Fibroblast of pulmonary artery (primary cell): ENCODE measurements at regions not wholly inside any gene's neighbourhood (a gene's known extent, or its start where the extent isn't known, plus 50 kb on each side); places are given as distances from the start of the nearest gene placed in this dataset.
"Not testable (repeated sequence)": the region's sequence is repeated elsewhere in the genome, so short reads cannot be mapped to it uniquely, and the experiment has no call there.

ENCODE experiments used
- DNase-seq: peaks from one replicate; pipeline ENCODE4 v3.0.0-alpha.2; 2010; ENCODE audit warnings: low read depth
- H3K4me3 ChIP-seq: replicated peaks from 2 replicates; pipeline ENCODE4 v1.5.1; 2011; ENCODE audit warnings: low read depth, mild to moderate bottlenecking, control low read depth, low read length, moderate library complexity
- CTCF ChIP-seq: IDR thresholded peaks from 2 replicates; pipeline ENCODE4 v1.5.1; 2011; ENCODE audit warnings: mild to moderate bottlenecking, control low read depth, low read length, inconsistent platforms; ENCODE audit errors: missing control alignments

DNA sequence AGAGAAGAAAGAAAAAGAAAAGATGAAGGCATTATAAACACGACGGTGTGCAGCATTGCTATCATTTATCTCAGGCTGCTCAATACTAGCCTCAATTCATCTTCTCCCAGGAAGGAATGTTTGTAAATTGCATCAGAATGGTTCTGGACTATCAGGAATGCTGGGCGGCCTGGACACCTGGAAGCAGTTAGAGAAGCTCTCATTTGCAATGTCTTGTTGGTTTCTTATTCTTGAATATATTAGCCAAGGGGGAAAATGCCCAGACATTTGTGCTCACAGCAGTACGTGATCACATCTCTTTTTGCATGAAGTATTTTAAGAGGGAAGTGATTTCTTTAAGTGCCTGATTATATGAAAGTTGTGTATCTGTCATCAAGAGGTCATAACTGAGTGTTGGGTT is 85.6 kb upstream of the IMMP2L start:
- H3K4me3 ChIP-seq, result no peak overlapping the region
- no peak for TF ChIP-seq CTCF
- DNase-seq, result no peak

- TF ChIP-seq CTCF, result peak; percentile 9
- H3K4me3 ChIP-seq, DNase-seq: not testable (repeated sequence)
Measured at GRCh38 chr7:111644595-111644994, 82.3 kb upstream of the IMMP2L start.

GRCh38 chr7:111642373-111642772 is 80.1 kb upstream of the IMMP2L start:
- no peak for TF ChIP-seq CTCF
- H3K4me3 ChIP-seq, result no peak overlapping the region
- DNase-seq, result no peak

GRCh38 chr7:111640416-111640815 is 78.1 kb upstream of the IMMP2L start:
- no peak for TF ChIP-seq CTCF
- DNase-seq, result no peak
- H3K4me3 ChIP-seq, result no peak overlapping the region

- DNase-seq, result peak; percentile 73
- no peak for TF ChIP-seq CTCF
- H3K4me3 ChIP-seq, result no peak overlapping the region
Measured at GRCh38 chr7:111639934-111640333, 77.6 kb upstream of the IMMP2L start.

- TF ChIP-seq CTCF, result no peak
- DNase-seq, result peak; percentile 23
- no peak overlapping the region for H3K4me3 ChIP-seq
Measured at GRCh38 chr7:111638078-111638477, 75.8 kb upstream of the IMMP2L start.

DNA sequence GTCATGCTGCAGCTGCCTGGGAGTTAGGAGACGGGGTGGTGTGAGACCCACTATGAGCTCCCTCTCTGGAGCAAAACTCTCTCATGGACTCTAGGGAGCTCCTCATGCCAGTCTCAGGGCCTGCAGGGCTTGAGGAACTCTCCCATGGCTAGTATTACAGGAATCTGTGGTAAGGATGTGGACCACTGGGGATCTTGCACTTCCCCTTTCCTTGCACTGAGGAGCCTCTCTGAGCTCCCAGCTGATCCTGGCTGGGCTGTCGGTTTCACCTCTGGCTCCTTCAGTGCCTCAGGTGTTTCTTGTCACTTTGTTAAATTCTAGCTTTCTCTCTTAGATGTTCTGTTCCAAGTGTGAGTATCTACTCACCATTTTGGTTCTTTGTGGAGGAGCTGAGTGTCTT is 71.6 kb upstream of the IMMP2L start:
- no peak for DNase-seq
- no peak overlapping the region for H3K4me3 ChIP-seq
- TF ChIP-seq CTCF, result no peak
